Neural progenitor cell (in vitro differentiated cells): ENCODE measurements at regions not wholly inside any gene's neighbourhood (a gene's known extent, or its start where the extent isn't known, plus 50 kb on each side); places are given as distances from the start of the nearest gene placed in this dataset.

Experiments used
- DNase-seq: peaks from one replicate; pipeline ENCODE4 v3.0.0-alpha.2; 2016; ENCODE audit warnings: low spot score
- H2AFZ ChIP-seq: fragments of 200-600 bp; sonication (generic); replicated peaks from 2 replicates; pipeline ENCODE4 v1.6.1; 2016; ENCODE audit warnings: antibody characterized with exemption
- H3F3A ChIP-seq: fragments of 200-600 bp; sonication (generic); 2 replicates; pipeline ENCODE4 v1.6.1; 2016; ENCODE audit warnings: antibody characterized with exemption, low read depth
- H3K27ac ChIP-seq: fragments of 200-600 bp; sonication (generic); 2 replicates; pipeline ENCODE4 v1.5.1; 2016; ENCODE audit warnings: mild to moderate bottlenecking
- H3K27me3 ChIP-seq: fragments of 200-600 bp; sonication (generic); 2 replicates; pipeline ENCODE4 v1.6.1; 2016; ENCODE audit warnings: mild to moderate bottlenecking, moderate library complexity
- H3K36me3 ChIP-seq: fragments of 200-600 bp; sonication (generic); 2 replicates; pipeline ENCODE4 v1.5.1; 2016
- H3K4me1 ChIP-seq: fragments of 200-600 bp; sonication (generic); 2 replicates; pipeline ENCODE4 v1.6.1; 2016; ENCODE audit warnings: mixed run types
- H3K4me2 ChIP-seq: fragments of 200-600 bp; sonication (generic); 2 replicates; pipeline ENCODE4 v1.6.1; 2016
- H3K4me3 ChIP-seq: fragments of 200-600 bp; sonication (generic); 2 replicates; pipeline ENCODE4 v1.5.1; 2016
- H3K79me2 ChIP-seq: fragments of 200-600 bp; sonication (generic); 2 replicates; pipeline ENCODE4 v1.6.1; 2016; ENCODE audit warnings: low read depth
- H3K9ac ChIP-seq: fragments of 200-600 bp; sonication (generic); 2 replicates; pipeline ENCODE4 v1.6.1; 2016
- H3K9me3 ChIP-seq: fragments of 200-600 bp; sonication (generic); 2 replicates; pipeline ENCODE4 v1.5.1; 2016; ENCODE audit warnings: low read depth
- H4K20me1 ChIP-seq: fragments of 200-600 bp; sonication (generic); 2 replicates; pipeline ENCODE4 v1.6.1; 2016; ENCODE audit warnings: low read depth
- H3K27ac Mint-ChIP-seq: 3 replicates; pipeline ENCODE4 v1.8.0; 2021; ENCODE audit warnings: mixed read lengths
- H3K27me3 Mint-ChIP-seq: 2 replicates; pipeline ENCODE4 v1.8.0; 2022; ENCODE audit warnings: low read depth, mild to moderate bottlenecking, inconsistent platforms, moderate library complexity, mixed read lengths; ENCODE audit not compliant: insufficient read depth
- H3K36me3 Mint-ChIP-seq: 3 replicates; pipeline ENCODE4 v1.8.0; 2021; ENCODE audit warnings: mixed read lengths
- H3K4me1 Mint-ChIP-seq: 3 replicates; pipeline ENCODE4 v1.8.0; 2021; ENCODE audit warnings: mixed read lengths
- H3K4me3 Mint-ChIP-seq: 3 replicates; pipeline ENCODE4 v1.8.0; 2021; ENCODE audit warnings: mild to moderate bottlenecking, moderate library complexity, mixed read lengths
- H3K9me3 Mint-ChIP-seq: 3 replicates; pipeline ENCODE4 v1.8.0; 2020; ENCODE audit warnings: mixed read lengths
- CTCF ChIP-seq: fragments of 200-600 bp; sonication (generic); IDR thresholded peaks from 2 replicates; pipeline ENCODE4 v1.5.1; 2017; ENCODE audit warnings: antibody characterized with exemption, mild to moderate bottlenecking
- EZH2 ChIP-seq: fragments of 200-600 bp; sonication (generic); IDR thresholded peaks from 2 replicates; pipeline ENCODE4 v1.6.1; 2017; ENCODE audit warnings: antibody characterized with exemption, mild to moderate bottlenecking, moderate library complexity
- EZH2phosphoT487 ChIP-seq: fragments of 200-600 bp; sonication (generic); IDR thresholded peaks from 2 replicates; pipeline ENCODE4 v1.6.1; 2017; ENCODE audit warnings: antibody characterized with exemption

- H3K4me3 Mint-ChIP-seq = no peak overlapping the region
- Histone ChIP-seq H3K27me3 (no peaks in the 10 kb centered on the region), H3F3A (no peaks in the 10 kb centered on the region), H3K4me2 (no peak overlapping the region), H3K4me1 (no peaks in the 10 kb centered on the region), H3K79me2 (no peaks in the 10 kb centered on the region), H4K20me1 (no peaks in the 10 kb centered on the region), H3K36me3 (no peaks in the 10 kb centered on the region), H3K9ac (no peak overlapping the region), H2AFZ (no peak overlapping the region), H3K9me3 (no peaks in the 10 kb centered on the region), H3K4me3 (no peak overlapping the region), H3K27ac (no peak overlapping the region)
- no peak for TF ChIP-seq CTCF
- no peak for TF ChIP-seq EZH2
- TF ChIP-seq EZH2phosphoT487 = no peak
- H3K27me3 Mint-ChIP-seq = no peaks in the 10 kb centered on the region
- no peaks in the 10 kb centered on the region for H3K9me3 Mint-ChIP-seq
- H3K4me1 Mint-ChIP-seq = no peaks in the 10 kb centered on the region
- H3K27ac Mint-ChIP-seq = no peak overlapping the region
- no peaks in the 10 kb centered on the region for H3K36me3 Mint-ChIP-seq
- no peak for DNase-seq
Observed at GRCh38 chr1:192941722-192942411, 117.3 kb downstream of the UCHL5 start.

GRCh38 chr1:192943108-192943507 lies 116.1 kb downstream of the UCHL5 start:
- Histone ChIP-seq H3K4me2 (no peak overlapping the region), H3K79me2 (no peaks in the 10 kb centered on the region), H2AFZ (no peak overlapping the region), H3K27me3 (no peaks in the 10 kb centered on the region), H3K9me3 (no peaks in the 10 kb centered on the region), H3K4me3 (no peak overlapping the region), H3K36me3 (no peaks in the 10 kb centered on the region), H3K27ac (no peak overlapping the region), H3F3A (no peaks in the 10 kb centered on the region), H3K4me1 (no peaks in the 10 kb centered on the region), H4K20me1 (no peaks in the 10 kb centered on the region), H3K9ac (no peak overlapping the region)
- H3K9me3 Mint-ChIP-seq = no peaks in the 10 kb centered on the region
- no peaks in the 10 kb centered on the region for H3K27me3 Mint-ChIP-seq
- no peaks in the 10 kb centered on the region for H3K4me1 Mint-ChIP-seq
- no peak for DNase-seq
- no peaks in the 10 kb centered on the region for H3K36me3 Mint-ChIP-seq
- H3K27ac Mint-ChIP-seq = no peak overlapping the region
- H3K4me3 Mint-ChIP-seq = no peak overlapping the region
- TF ChIP-seq EZH2phosphoT487 (no peak), EZH2 (no peak), CTCF (no peak)

GRCh38 chr1:192943522-192943921 lies 115.6 kb downstream of the UCHL5 start:
- H3K9ac ChIP-seq = no peak overlapping the region
- no peaks in the 10 kb centered on the region for H3K27me3 ChIP-seq
- H3K36me3 Mint-ChIP-seq = no peaks in the 10 kb centered on the region
- no peak overlapping the region for H3K4me3 Mint-ChIP-seq
- H3K4me2 ChIP-seq = no peak overlapping the region
- no peaks in the 10 kb centered on the region for H4K20me1 ChIP-seq
- H3K27ac ChIP-seq = no peak overlapping the region
- no peaks in the 10 kb centered on the region for H3K36me3 ChIP-seq
- no peak for TF ChIP-seq CTCF
- TF ChIP-seq EZH2phosphoT487 = no peak
- TF ChIP-seq EZH2 = no peak
- no peaks in the 10 kb centered on the region for H3K9me3 ChIP-seq
- no peak overlapping the region for H3K4me3 ChIP-seq
- H3K79me2 ChIP-seq = no peaks in the 10 kb centered on the region
- H3K9me3 Mint-ChIP-seq = no peaks in the 10 kb centered on the region
- no peaks in the 10 kb centered on the region for H3K27me3 Mint-ChIP-seq
- H2AFZ ChIP-seq = no peak overlapping the region
- DNase-seq = no peak
- no peak overlapping the region for H3K27ac Mint-ChIP-seq
- no peaks in the 10 kb centered on the region for H3K4me1 ChIP-seq
- H3K4me1 Mint-ChIP-seq = no peaks in the 10 kb centered on the region
- H3F3A ChIP-seq = no peaks in the 10 kb centered on the region
